ENCODE measurements at regions not wholly inside any gene's neighbourhood (a gene's known extent, or its start where the extent isn't known, plus 50 kb on each side); places are given as distances from the start of the nearest gene placed in this dataset.

- H3K36me3 Mint-ChIP-seq (ENCODE audit: insufficient read depth, unreplicated experiment), result no peaks in the 10 kb centered on the region
- DNase-seq (ENCODE audit: unreplicated experiment), result no peak
- H3K27ac Mint-ChIP-seq (ENCODE audit: low read depth, unreplicated experiment), result no peak overlapping the region
- BruUV-seq (replicated peaks), result no TSS peak
- intact Hi-C loops (cut with micrococcal nuclease), result no loop called here
- H3K27me3 Mint-ChIP-seq (ENCODE audit: insufficient read depth, unreplicated experiment), result peaks cover 45% of the 10 kb centered on the region
- ChIA-PET CTCF (interaction anchor here (0.5 to 3.5 kb wide), 7 partner anchors 12 to 322 kb away, joined by 3 to 15 read pairs (median 3); no protein-coding TSS in a partner anchor), POLR2A (no interaction called here)
- no peak for TF ChIP-seq CTCF (IDR thresholded peaks at IDR 0.05; ENCODE audit: unreplicated experiment)
- no peaks in the 10 kb centered on the region for H3K9me3 Mint-ChIP-seq (ENCODE audit: unreplicated experiment)
- H3K4me1 Mint-ChIP-seq (ENCODE audit: insufficient read depth, unreplicated experiment), result no peaks in the 10 kb centered on the region
- H3K4me3 Mint-ChIP-seq (ENCODE audit: unreplicated experiment), result no peak overlapping the region
Observed at GRCh38 chr7:50147951-50148808, 55.1 kb upstream of the ZPBP start.

GRCh38 chr7:50146692-50147091 is 53.6 kb upstream of the ZPBP start:
- POLR2A ChIA-PET, result no interaction called here
- BruUV-seq (replicated peaks), result no TSS peak
- Mint-ChIP-seq H3K36me3 (ENCODE audit: insufficient read depth, unreplicated experiment) (no peaks in the 10 kb centered on the region), H3K4me3 (ENCODE audit: unreplicated experiment) (no peak overlapping the region), H3K27me3 (ENCODE audit: insufficient read depth, unreplicated experiment) (peaks cover 48% of the 10 kb centered on the region), H3K4me1 (ENCODE audit: insufficient read depth, unreplicated experiment) (no peaks in the 10 kb centered on the region), H3K27ac (ENCODE audit: low read depth, unreplicated experiment) (no peak overlapping the region), H3K9me3 (ENCODE audit: unreplicated experiment) (no peaks in the 10 kb centered on the region)
- no peak for DNase-seq (ENCODE audit: unreplicated experiment)
- intact Hi-C loops (cut with micrococcal nuclease), result no loop called here
- CTCF ChIA-PET, result interaction anchor here (0.7 to 3.3 kb wide), 3 partner anchors 269 to 1014 kb away, joined by 3 to 19 read pairs (median 6); no protein-coding TSS in a partner anchor
- no peak for TF ChIP-seq CTCF (IDR thresholded peaks at IDR 0.05; ENCODE audit: unreplicated experiment)

- no peak for DNase-seq (ENCODE audit: unreplicated experiment)
- Mint-ChIP-seq H3K4me1 (ENCODE audit: insufficient read depth, unreplicated experiment) (no peaks in the 10 kb centered on the region), H3K9me3 (ENCODE audit: unreplicated experiment) (no peaks in the 10 kb centered on the region), H3K27ac (ENCODE audit: low read depth, unreplicated experiment) (no peak overlapping the region), H3K27me3 (ENCODE audit: insufficient read depth, unreplicated experiment) (peaks cover 54% of the 10 kb centered on the region), H3K36me3 (ENCODE audit: insufficient read depth, unreplicated experiment) (no peaks in the 10 kb centered on the region), H3K4me3 (ENCODE audit: unreplicated experiment) (no peak overlapping the region)
- intact Hi-C loops (cut with micrococcal nuclease), result no loop called here
- ChIA-PET POLR2A (no interaction called here), CTCF (interaction anchor here (0.6 to 3.3 kb wide), 3 partner anchors 129 to 272 kb away, joined by 3 to 19 read pairs (median 6); no protein-coding TSS in a partner anchor)
- no peak for TF ChIP-seq CTCF (IDR thresholded peaks at IDR 0.05; ENCODE audit: unreplicated experiment)
- no TSS peak for BruUV-seq (replicated peaks)
Observed at GRCh38 chr7:50145801-50146338, 52.8 kb upstream of the ZPBP start.

GRCh38 chr7:50145226-50145625 is 52.2 kb upstream of the ZPBP start:
- H3K27me3 Mint-ChIP-seq (ENCODE audit: insufficient read depth, unreplicated experiment), result peaks cover 54% of the 10 kb centered on the region
- H3K4me3 Mint-ChIP-seq (ENCODE audit: unreplicated experiment), result no peak overlapping the region
- no peaks in the 10 kb centered on the region for H3K36me3 Mint-ChIP-seq (ENCODE audit: insufficient read depth, unreplicated experiment)
- intact Hi-C loops (cut with micrococcal nuclease), result no loop called here
- DNase-seq (ENCODE audit: unreplicated experiment), result no peak
- CTCF ChIA-PET, result interaction anchor here (0.6 to 3.3 kb wide), 3 partner anchors 60 to 273 kb away, joined by 3 to 19 read pairs (median 3); no protein-coding TSS in a partner anchor
- H3K4me1 Mint-ChIP-seq (ENCODE audit: insufficient read depth, unreplicated experiment), result no peaks in the 10 kb centered on the region
- H3K9me3 Mint-ChIP-seq (ENCODE audit: unreplicated experiment), result no peaks in the 10 kb centered on the region
- no TSS peak for BruUV-seq (replicated peaks)
- POLR2A ChIA-PET, result no interaction called here
- no peak overlapping the region for H3K27ac Mint-ChIP-seq (ENCODE audit: low read depth, unreplicated experiment)
- TF ChIP-seq CTCF (IDR thresholded peaks at IDR 0.05; ENCODE audit: unreplicated experiment), result no peak

Data from MCF 10A (cell line).